ENCODE measurements at regions not wholly inside any gene's neighbourhood (a gene's known extent, or its start where the extent isn't known, plus 50 kb on each side); places are given as distances from the start of the nearest gene placed in this dataset.

GRCh38 chr9:30244877-30245276, 2139.6 kb upstream of the ACO1 start:
- TF ChIP-seq YY1 (IDR thresholded peaks at IDR 0.05; ENCODE audit: low read depth, low read length): no peak
- TF ChIP-seq EZH2 (IDR thresholded peaks at IDR 0.05; ENCODE audit: borderline replicate concordance, control insufficient read depth, low read depth, low read length): no peak
- TF ChIP-seq E2F8 (IDR thresholded peaks at IDR 0.05; ENCODE audit: low read depth, partially characterized antibody): no peak
- no peak for TF ChIP-seq RAD51 (IDR thresholded peaks at IDR 0.05)
- no peak for TF ChIP-seq IRF3 (IDR thresholded peaks at IDR 0.05)
- TF ChIP-seq E2F4 (IDR thresholded peaks at IDR 0.05; ENCODE audit: low read depth, low read length): no peak
- TF ChIP-seq SMARCA5 (IDR thresholded peaks at IDR 0.05): no peak
- TF ChIP-seq ZZZ3 (IDR thresholded peaks at IDR 0.05; ENCODE audit: control insufficient read depth, insufficient read length, low read depth): no peak
- TF ChIP-seq MXI1 (IDR thresholded peaks at IDR 0.05; ENCODE audit: low read depth, low read length): no peak
- no peak for TF ChIP-seq SIN3A (IDR thresholded peaks at IDR 0.05; ENCODE audit: low read depth, low read length)
- no peak for TF ChIP-seq POLR2A (IDR thresholded peaks at IDR 0.05; ENCODE audit: low read depth, low read length)
